RWPE1 (cell line): ENCODE measurements at regions not wholly inside any gene's neighbourhood (a gene's known extent, or its start where the extent isn't known, plus 50 kb on each side); places are given as distances from the start of the nearest gene placed in this dataset.

Experiments
- CTCF ChIA-PET: fragments of 350-600 bp; sonication (Branson Sonifier 250); formaldehyde crosslinking; extraction: SDS; loops from one replicate; lab custom pipeline; 2021; lab: Yijun Ruan, JAX
- POLR2A ChIA-PET: fragments of 400-600 bp; formaldehyde crosslinking; extraction: SDS; loops from one replicate; lab custom pipeline; 2020; ENCODE audit warnings: antibody characterized with exemption; ENCODE audit not compliant: low non-redundant PET; lab: Yijun Ruan, JAX
- DNase-seq: peaks from one replicate; pipeline ENCODE4 v3.0.0; 2012; ENCODE audit warnings: low spot score
- H3K27ac ChIP-seq: fragments of 450-650 bp; 2 replicates; pipeline ENCODE4 v1.5.1; 2017
- CTCF ChIP-seq: fragments of 450-650 bp; conservative IDR thresholded peaks from 2 replicates; pipeline ENCODE4 v1.5.1; 2017; ENCODE audit warnings: low read depth, mild to moderate bottlenecking

- no peak overlapping the region for H3K27ac ChIP-seq
- POLR2A ChIA-PET = no interaction called here
- peak; percentile 98 for TF ChIP-seq CTCF
- CTCF ChIA-PET = interaction anchor here (0.6 to 1.8 kb wide), 9 partner anchors 23 to 254 kb away, joined by 3 to 8 read pairs (median 4); no protein-coding TSS in a partner anchor
- peak; percentile 49 for DNase-seq
Measured at GRCh38 chr16:85420501-85421337, 192.4 kb upstream of the GSE1 start.

- DNase-seq = no peak
- TF ChIP-seq CTCF = no peak
- POLR2A ChIA-PET = no interaction called here
- CTCF ChIA-PET = interaction anchor here (0.5 to 1.8 kb wide), 10 partner anchors 24 to 313 kb away, joined by 3 to 8 read pairs (median 4); no protein-coding TSS in a partner anchor
- H3K27ac ChIP-seq = no peak overlapping the region
Measured at GRCh38 chr16:85421338-85422195, 191.6 kb upstream of the GSE1 start.

GRCh38 chr16:85422196-85422631 lies 190.9 kb upstream of the GSE1 start:
- POLR2A ChIA-PET = no interaction called here

GRCh38 chr16:85422632-85423550 lies 190.2 kb upstream of the GSE1 start:
- ChIA-PET CTCF (interaction anchor here (0.7 kb wide), 1 partner anchor 29 kb away, joined by 3 read pairs; no protein-coding TSS in a partner anchor), POLR2A (no interaction called here)
- peak; percentile 27 for DNase-seq
- H3K27ac ChIP-seq = peak overlapping the region; percentile 9; the same call in 1 of the 2 replicates
- no peak for TF ChIP-seq CTCF

More at GRCh38 chr16:85422196-85422631, 190.9 kb upstream of the GSE1 start:
- H3K27ac ChIP-seq = no peak overlapping the region
- TF ChIP-seq CTCF = no peak
- CTCF ChIA-PET = interaction anchor here (0.9 kb wide), 1 partner anchor 50 kb away, joined by 3 read pairs; no protein-coding TSS in a partner anchor
- DNase-seq = no peak

- no peak for TF ChIP-seq CTCF
- H3K27ac ChIP-seq = no peak overlapping the region
- no peak for DNase-seq
- POLR2A ChIA-PET = no interaction called here
- CTCF ChIA-PET = interaction anchor here (0.7 kb wide), 1 partner anchor 30 kb away, joined by 3 read pairs; no protein-coding TSS in a partner anchor
Measured at GRCh38 chr16:85423631-85424030, 189.5 kb upstream of the GSE1 start.
